Gastroesophageal sphincter (tissue), 4 donors: ENCODE measurements at regions not wholly inside any gene's neighbourhood (a gene's known extent, or its start where the extent isn't known, plus 50 kb on each side); places are given as distances from the start of the nearest gene placed in this dataset.

Experiments
- ATAC-seq: fragments of 150-250 bp; one replicate; pipeline ENCODE4 v1.9.1; 2016; ENCODE audit warnings: mild to moderate bottlenecking, moderate library complexity
- H3K27ac ChIP-seq, 4 donors: fragments of 200-600 bp; sonication (generic) in 3 of 4; 1 replicate in 3 of 4; 2 replicates in 1 of 4; pipeline ENCODE4 v1.5.1; 2016 to 2019
- H3K27me3 ChIP-seq: fragments of 200-600 bp; sonication (generic); one replicate; pipeline ENCODE4 v1.5.1; 2019
- H3K36me3 ChIP-seq, 2 donors: fragments of 200-600 bp; sonication (generic); one replicate each; pipeline ENCODE4 v1.5.1; 2019; ENCODE audit warnings: control low read depth in 1 of 2
- H3K4me1 ChIP-seq, 3 donors: fragments of 200-600 bp; sonication (generic); 1 replicate in 2 of 3; 2 replicates in 1 of 3; pipeline ENCODE4 v1.5.1; 2016 to 2019; ENCODE audit warnings: control low read depth in 2 of 3
- H3K4me3 ChIP-seq, 2 donors: fragments of 200-600 bp; sonication (generic); one replicate each; pipeline ENCODE4 v1.5.1; 2019; ENCODE audit warnings: mild to moderate bottlenecking in 1 of 2, moderate library complexity in 1 of 2
- H3K9me3 ChIP-seq, 3 donors: fragments of 200-600 bp; sonication (generic); one replicate each; pipeline ENCODE4 v1.5.1; 2017 to 2019; ENCODE audit warnings: control low read depth in 2 of 3
- EP300 ChIP-seq: sonication (generic); formaldehyde crosslinking; IDR thresholded peaks from one replicate; pipeline ENCODE4 v1.6.1; 2017; ENCODE audit warnings: antibody characterized with exemption, mild to moderate bottlenecking
- POLR2A ChIP-seq, 2 donors: fragments of 450-650 bp; IDR thresholded peaks; one replicate each; pipeline ENCODE4 v1.6.1; 2017; ENCODE audit warnings: antibody characterized with exemption in 2 of 2, mild to moderate bottlenecking in 2 of 2, moderate library complexity in 1 of 2
- POLR2AphosphoS5 ChIP-seq: sonication (generic); formaldehyde crosslinking; IDR thresholded peaks from one replicate; pipeline ENCODE4 v1.6.1; 2017; ENCODE audit warnings: antibody characterized with exemption
- WGBS, 2 donors: methylation state at CpG; one replicate each; pipeline ENCODE4 v1.1.5; 2018; ENCODE audit warnings: low coverage in 1 of 2; 5-methylcytosine and 5-hydroxymethylcytosine counted together
- TF ChIP-seq, protein P1 (sequence below), 4 experiments: fragments of 200-600 bp in 2 of 4; fragments of 450-650 bp in 2 of 4; sonication (generic) in 1 of 4; IDR thresholded peaks; one replicate each; pipeline ENCODE4 v1.5.1; 2017 to 2019; ENCODE audit warnings: antibody characterized with exemption in 4 of 4, mild to moderate bottlenecking in 2 of 4, moderate library complexity in 2 of 4

DNA sequence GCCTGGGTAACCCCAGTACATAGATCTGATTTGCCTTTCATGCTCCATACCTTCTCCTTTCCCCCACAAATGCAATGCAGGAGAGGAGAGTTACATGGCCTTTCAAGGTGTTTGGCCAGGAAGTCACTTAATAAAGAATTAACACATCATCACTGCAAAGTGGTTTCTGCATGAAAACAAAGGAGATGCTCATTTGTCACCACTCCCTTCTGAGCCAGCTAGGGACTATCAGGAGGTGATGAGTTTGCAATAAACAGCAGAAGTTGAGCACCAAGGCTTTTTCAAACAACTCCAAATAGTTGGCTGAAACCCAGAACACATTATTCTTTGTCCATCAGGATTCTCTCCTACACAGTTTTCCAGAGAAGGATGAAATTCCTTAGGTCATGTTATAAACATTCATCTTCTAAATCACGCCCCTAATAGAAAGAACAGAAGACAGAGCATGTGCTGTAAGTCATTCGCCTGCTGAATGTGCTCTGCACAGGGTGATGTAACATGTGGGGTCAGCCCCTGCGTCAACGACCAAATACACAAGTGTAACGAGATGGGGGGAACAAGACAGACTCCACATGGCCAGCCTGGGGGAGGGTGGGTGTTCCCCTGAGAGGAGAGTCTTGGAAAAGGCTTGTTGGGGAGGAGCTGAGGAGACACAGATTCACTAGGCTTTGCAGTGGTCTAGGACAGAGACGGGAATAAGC, 87.3 kb upstream of the RMDN2 start:
- Histone ChIP-seq H3K27me3 (no peaks in the 10 kb centered on the region), H3K9me3 (no peaks in the 10 kb centered on the region), H3K36me3 (no peaks in the 10 kb centered on the region), H3K4me1 (peaks cover 0 to 17% (median 3%) of the 10 kb centered on the region in 3 donors), H3K27ac (peak overlapping the region; percentile 68 to 78 (median 72)), H3K4me3 (no peak overlapping the region)
- TF ChIP-seq POLR2AphosphoS5, result peak; percentile 79
- TF ChIP-seq POLR2A (IDR thresholded peaks at IDR 0.05), result no peak
- TF ChIP-seq EP300, result peak; percentile 50
- 5 to 22% methylated on average over 5 to 6 of the region's 6 CpGs for WGBS, 2 donors
- ATAC-seq, result peak; percentile 87

DNA sequence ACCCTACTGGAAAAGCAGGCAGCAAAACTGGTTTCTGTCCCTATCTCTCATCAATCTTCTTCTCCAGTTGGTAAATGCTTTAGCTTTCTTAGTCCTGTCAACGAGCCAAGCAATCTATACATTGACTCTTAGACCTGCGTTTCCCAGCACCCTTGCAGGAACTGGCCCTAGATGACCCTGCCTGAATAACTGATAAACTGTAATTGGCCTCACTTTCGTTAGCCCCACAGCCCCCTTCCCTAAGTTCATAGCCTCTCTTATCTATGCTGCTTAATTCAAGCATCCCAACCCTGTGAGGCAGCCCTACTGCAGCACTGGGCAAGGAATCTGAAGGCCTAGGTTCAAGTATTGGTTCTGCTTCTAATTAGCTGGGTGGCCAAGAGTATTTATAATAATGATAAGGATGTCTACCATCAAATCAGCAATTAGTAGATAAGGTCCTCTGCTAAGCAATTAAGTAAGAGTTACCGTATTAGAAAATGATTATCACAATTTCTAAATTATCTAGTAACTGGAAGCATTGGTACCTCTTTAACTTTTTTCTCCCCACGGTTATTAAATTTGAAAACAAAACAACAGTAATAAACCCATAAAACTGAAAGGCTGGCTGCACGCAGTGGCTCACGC, 86.4 kb upstream of the RMDN2 start:
- no peaks in the 10 kb centered on the region for H3K9me3 ChIP-seq
- TF ChIP-seq, protein P1, sequence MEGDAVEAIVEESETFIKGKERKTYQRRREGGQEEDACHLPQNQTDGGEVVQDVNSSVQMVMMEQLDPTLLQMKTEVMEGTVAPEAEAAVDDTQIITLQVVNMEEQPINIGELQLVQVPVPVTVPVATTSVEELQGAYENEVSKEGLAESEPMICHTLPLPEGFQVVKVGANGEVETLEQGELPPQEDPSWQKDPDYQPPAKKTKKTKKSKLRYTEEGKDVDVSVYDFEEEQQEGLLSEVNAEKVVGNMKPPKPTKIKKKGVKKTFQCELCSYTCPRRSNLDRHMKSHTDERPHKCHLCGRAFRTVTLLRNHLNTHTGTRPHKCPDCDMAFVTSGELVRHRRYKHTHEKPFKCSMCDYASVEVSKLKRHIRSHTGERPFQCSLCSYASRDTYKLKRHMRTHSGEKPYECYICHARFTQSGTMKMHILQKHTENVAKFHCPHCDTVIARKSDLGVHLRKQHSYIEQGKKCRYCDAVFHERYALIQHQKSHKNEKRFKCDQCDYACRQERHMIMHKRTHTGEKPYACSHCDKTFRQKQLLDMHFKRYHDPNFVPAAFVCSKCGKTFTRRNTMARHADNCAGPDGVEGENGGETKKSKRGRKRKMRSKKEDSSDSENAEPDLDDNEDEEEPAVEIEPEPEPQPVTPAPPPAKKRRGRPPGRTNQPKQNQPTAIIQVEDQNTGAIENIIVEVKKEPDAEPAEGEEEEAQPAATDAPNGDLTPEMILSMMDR (IDR thresholded peaks at IDR 0.05), result no peak
- no peak for TF ChIP-seq EP300
- no peak for TF ChIP-seq POLR2AphosphoS5
- TF ChIP-seq POLR2A (IDR thresholded peaks at IDR 0.05), result no peak
- H3K27me3 ChIP-seq, result no peaks in the 10 kb centered on the region
- H3K4me1 ChIP-seq, result peaks cover 0 to 26% (median 3%) of the 10 kb centered on the region in 3 donors
- H3K4me3 ChIP-seq, result no peak overlapping the region
- no peak for ATAC-seq
- WGBS, 2 donors, result 82 to 86% methylated on average over 5 to 6 of the region's 7 CpGs
- no peaks in the 10 kb centered on the region for H3K36me3 ChIP-seq
- peak overlapping the region; percentile 4 to 78 (median 52) for H3K27ac ChIP-seq

GRCh38 chr2:37839991-37840390, 85.1 kb upstream of the RMDN2 start:
- whole genome bisulfite sequencing, 2 donors, result 92 to 100% methylated on average over 1 to 3 of the region's 3 CpGs
- no peak for TF ChIP-seq EP300
- TF ChIP-seq, protein P1 (IDR thresholded peaks at IDR 0.05), result no peak
- peak overlapping the region in 1 of 4 donors; percentile 17 for H3K27ac ChIP-seq
- H3K27me3 ChIP-seq, result no peaks in the 10 kb centered on the region
- H3K9me3 ChIP-seq, result no peaks in the 10 kb centered on the region
- ATAC-seq, result no peak
- H3K36me3 ChIP-seq, result no peaks in the 10 kb centered on the region
- H3K4me1 ChIP-seq, result peaks cover 0 to 26% (median 3%) of the 10 kb centered on the region in 3 donors
- H3K4me3 ChIP-seq, result no peak overlapping the region

DNA sequence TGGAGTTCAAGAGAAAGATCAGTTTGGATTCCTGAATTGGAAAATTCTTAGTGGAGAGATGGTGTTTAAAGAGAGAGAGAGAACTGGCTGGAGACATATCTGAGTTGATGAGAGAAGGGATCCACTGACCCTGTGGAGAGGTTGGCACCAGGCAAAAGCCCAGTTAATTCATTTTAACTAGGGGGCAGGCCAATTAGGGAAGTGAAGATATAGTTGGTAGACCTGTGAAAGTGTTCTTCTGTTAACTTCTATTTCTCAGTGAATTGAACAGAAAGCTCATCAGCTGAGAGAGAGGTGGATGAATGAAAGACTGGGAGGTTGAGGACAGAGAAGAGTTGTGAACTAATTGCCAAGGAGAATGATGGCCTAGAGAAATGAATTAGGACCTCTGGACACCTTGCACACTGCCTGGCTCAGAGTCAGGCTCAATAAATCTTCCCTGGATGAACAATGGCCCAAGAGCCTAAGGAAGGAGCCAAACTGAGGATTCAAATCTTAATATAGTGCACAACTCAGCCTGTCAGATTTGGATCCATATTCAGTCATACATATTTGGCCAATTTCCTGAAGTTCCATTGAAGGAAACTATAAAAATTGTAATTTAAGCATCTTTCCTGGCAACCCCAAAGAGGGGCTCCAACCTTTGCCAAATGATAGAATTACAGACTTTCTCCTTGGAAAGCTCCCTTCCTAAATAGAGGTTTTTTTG, 82.2 kb upstream of the RMDN2 start:
- no peak for ATAC-seq
- no peaks in the 10 kb centered on the region for H3K27me3 ChIP-seq
- no peak overlapping the region for H3K27ac ChIP-seq
- H3K36me3 ChIP-seq, result no peaks in the 10 kb centered on the region
- H3K4me1 ChIP-seq, result peaks cover 0 to 18% (median 0%) of the 10 kb centered on the region in 3 donors
- H3K4me3 ChIP-seq, result no peak overlapping the region
- no peaks in the 10 kb centered on the region for H3K9me3 ChIP-seq
- TF ChIP-seq, protein P1 (IDR thresholded peaks at IDR 0.05), result no peak
- TF ChIP-seq EP300 (no peak), POLR2AphosphoS5 (no peak), POLR2A (IDR thresholded peaks at IDR 0.05) (no peak)

GRCh38 chr2:37843556-37843955, 81.5 kb upstream of the RMDN2 start:
- 0% methylated on average over 1 of the region's 1 CpG for WGBS, 2 donors
- Histone ChIP-seq H3K36me3 (no peaks in the 10 kb centered on the region), H3K4me3 (no peak overlapping the region), H3K27me3 (no peaks in the 10 kb centered on the region), H3K4me1 (peaks cover 0 to 11% (median 0%) of the 10 kb centered on the region in 3 donors), H3K27ac (no peak overlapping the region), H3K9me3 (no peaks in the 10 kb centered on the region)
- no peak for TF ChIP-seq EP300
- no peak for ATAC-seq
